ENCODE measurements at regions not wholly inside any gene's neighbourhood (a gene's known extent, or its start where the extent isn't known, plus 50 kb on each side); places are given as distances from the start of the nearest gene placed in this dataset.

DNA sequence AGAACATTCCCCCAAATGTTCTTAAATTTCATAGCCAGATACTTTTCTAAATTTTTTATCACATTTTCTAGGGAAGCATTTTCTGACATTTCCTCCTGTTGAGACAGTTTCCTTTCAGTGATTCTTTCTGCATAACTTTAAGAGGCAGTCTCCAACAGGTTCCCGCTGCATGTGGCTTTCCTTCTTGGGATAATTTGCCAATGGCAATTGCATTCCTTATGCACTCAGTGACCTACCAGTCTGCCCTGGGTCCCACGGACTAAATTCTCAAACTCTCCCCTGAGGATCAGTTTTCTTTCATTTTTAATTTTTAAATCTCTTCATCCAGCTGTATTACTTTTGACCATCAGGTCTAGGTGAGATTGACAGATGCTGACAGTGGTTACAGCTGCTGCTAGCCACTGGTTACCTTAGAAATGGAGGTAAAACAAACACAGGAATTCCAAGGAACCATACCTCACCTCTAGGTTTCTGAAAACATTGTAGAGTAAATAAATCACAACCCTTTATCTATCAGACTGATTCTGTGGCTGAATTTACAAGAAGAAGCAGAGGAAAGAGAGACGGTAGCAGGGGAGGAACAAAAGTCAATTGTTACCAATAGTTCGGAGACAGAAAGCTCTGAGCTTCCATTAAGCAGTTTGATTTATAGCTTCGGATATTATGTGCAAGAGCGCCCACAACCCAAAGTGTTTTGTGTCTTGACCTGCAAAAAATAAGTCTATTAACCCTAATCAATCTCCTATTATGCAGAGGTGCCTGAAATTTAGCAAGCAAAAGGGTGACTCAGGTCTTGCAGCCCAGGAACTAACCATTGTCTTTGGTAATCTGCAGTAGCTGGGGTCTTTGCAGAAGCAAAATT lies 216.0 kb downstream of the PMP22 start:
- no peak for DNase-seq

DNA sequence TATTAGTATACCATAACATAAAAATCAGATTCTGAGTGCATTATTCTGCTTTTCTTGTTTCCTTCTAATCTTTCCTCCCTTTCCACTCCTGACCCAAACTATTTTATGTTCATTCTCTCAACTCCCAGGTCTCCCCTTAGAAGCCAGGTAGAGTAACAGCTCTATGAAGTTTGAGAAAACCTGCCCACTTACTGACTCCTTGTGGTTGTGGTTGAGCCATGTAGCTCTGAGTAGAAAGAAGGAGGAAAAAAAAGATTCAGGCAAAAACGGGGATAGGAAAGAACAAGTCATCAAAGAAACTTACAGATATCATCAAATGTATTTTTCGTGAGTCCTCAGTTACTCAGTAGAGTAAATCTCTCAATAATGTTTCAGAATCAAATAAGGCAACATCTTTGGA lies 216.7 kb downstream of the PMP22 start:
- DNase-seq, result no peak

DNA sequence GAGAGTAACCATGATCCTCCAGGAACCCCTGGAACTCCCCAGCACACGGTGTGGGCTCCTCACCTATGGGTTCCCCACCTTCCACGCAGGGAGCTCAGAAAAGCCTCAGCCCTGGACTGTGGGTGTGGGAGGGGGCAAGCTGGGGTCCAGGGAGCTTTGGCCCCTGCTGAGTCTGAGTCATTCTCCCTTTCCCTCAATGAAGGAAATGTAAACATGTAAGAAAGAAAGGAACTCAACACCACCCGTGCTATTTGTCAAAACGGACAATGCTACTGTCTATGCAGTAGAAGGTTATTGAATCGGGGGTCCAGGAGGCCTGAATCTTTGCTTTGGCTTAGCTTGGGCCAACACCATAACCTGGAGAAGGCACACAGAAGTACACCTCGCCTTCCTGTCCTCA lies 222.8 kb downstream of the PMP22 start:
- DNase-seq, result no peak

DNA sequence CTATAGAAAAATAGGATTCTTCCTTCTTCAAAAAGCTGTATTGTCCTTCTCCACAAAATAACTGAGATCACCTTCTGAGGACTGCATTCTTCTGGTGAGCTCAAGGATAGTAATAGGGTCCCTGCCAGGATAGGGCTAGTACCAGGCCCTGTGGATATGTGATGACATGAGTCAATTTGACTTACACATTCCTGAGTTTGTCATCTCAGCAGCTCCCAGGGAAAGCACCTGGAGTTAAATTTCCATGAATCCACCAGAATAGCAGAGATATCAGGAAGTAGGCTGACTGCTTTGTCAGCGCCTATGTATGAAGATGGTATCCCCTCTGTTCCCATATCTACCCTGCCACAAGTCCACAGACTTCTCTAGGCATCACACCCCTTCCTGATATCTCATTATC lies 225.8 kb downstream of the PMP22 start:
- no peak for DNase-seq

DNA sequence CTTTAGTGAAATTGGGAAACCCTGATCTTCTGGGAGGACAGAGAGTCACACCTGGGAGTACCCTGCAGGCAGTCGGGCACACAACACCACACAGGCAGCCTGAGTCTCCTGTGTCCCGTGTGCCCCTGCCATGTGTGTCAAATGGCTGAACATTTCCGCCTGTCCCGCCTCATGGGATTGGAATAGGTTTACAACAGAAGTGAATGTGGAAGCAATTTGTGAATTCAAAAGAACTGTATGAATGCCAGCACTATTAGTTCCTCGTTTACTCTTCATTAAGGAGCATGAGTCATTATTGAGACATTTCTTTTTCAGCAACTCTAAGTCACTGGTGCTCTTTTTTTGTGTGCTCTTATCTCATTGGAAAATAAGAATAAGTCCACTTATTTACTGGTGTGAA lies 226.5 kb downstream of the PMP22 start:
- no peak for DNase-seq

DNA sequence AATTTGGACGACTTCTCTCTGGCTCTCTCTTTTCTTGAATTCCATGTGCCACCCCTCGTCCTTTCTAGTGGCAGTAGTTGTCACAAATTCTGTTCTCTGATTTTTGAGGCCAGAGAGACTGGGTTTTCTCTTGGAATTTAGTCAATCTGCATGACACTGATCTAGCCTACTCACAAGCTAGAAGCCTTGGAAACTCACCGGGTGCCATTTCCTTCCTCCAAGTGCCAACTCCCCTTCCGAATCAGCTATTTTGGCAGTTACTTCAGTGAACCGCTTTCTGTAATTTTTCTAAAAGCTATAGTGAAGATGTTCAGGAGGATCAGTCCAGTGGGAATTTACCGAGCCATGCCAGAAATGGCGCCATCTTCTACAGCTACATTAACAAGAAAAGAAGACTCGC lies 228.9 kb downstream of the PMP22 start:
- no peak for DNase-seq

DNA sequence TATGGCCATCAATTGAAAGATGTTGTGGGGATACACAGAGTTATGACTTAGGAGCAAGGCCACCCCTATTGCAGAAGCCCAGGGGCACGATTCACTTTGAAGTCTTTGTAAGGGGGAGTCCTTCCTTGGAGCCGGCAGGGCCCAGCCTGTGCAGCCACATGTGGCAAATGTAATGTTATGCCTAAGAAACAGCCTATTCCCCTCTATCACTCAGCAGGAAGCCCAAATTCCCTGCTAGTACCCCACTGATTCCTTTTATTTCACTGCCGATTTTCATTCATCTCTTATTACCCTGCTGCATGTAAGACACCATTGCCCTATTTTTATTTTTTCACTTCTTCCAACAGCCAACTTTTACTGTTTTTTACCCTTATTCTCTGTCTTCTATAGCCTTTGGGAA lies 233.2 kb downstream of the PMP22 start:
- DNase-seq, result no peak

DNA sequence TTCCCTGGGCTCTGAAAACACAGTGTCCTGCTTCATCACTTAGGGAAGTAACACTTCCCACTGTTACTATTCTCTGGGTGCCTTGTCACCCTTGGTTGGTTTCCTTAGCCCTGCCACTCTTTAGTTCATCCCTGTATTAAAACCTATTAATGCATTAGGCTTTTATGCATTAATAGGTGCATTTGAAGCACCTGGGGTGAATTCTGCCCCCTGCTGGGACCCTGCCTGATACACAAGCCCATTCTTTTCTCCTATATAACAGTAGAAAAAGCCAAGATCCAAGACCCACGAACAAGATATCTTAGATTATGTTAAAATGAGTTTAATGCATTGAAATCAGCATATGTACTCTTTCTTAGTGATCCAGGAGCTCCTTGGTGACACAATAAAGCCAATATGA lies 235.7 kb downstream of the PMP22 start:
- no peak for DNase-seq

DNA sequence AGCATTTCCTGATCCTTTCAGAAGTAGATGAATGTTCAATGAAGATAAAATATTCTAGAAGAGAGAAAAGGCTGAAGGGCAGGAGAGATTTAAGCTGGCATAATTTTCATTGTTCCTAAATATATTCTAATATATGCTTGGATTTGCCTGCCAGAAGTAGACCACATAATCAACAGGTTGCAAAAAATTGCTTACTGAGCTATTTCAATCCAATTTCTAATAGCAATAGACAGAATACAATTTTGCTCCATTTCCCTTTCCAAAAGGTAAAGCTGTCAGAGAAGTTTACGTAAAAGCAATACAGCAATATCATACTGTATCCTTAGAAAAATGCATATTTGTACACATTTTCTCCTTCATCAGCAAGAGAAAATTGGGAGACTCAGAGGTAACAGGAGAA lies 237.3 kb downstream of the PMP22 start:
- DNase-seq, result no peak

DNA sequence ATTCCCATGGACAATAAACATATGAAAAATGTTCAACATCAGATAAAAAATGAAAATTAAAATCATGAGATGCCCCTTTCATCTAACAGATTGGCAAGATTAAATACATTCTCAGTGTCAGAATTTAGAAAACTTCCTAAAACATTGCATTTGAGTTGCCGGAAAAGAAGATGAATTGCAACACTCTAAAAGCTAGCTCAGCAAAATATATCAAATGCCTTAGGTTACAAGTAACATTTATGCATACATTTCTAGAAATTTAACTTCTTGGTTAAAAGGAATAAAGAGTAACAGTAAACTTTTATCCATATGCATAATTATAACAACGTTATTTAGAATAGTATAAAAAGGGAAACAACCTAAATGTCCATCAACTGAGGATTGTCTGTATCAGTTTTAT lies 239.0 kb downstream of the PMP22 start:
- DNase-seq, result no peak

DNA sequence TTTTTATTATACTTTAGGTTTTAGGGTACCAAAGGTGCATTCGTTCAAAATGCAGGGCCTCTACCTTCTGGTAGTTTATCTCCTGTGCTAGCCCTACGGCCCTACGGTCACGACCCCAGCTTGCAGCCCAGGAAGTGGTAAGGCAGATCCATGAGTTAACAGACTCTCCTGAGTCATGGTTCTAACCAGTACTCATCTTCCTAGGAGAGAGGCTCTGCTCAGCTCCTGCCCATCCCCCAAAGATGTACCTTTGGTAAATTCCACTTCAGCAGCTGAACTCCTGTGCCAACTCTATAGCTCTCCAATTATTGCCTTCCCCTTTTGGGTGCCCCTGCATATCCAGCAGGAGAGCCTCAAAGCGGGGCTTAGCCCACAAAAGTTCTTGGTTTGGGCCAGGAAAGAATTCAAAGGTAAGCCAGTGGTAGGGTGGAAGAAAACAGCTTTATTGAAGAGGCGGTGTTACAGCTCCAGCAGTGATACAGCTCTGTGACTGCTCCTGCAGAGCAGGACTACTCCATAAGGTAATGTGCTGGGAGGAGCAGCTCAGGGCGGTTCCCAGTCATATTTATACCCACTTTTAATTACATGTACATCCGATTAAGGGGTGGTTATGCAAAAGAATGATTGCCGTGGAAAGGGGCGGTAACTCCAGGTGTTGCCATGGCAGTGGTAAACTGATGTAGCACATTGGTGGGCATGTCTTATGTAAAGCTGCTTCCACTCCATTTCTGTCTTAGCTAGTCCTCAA lies 241.4 kb downstream of the PMP22 start:
- DNase-seq, result no peak

DNA sequence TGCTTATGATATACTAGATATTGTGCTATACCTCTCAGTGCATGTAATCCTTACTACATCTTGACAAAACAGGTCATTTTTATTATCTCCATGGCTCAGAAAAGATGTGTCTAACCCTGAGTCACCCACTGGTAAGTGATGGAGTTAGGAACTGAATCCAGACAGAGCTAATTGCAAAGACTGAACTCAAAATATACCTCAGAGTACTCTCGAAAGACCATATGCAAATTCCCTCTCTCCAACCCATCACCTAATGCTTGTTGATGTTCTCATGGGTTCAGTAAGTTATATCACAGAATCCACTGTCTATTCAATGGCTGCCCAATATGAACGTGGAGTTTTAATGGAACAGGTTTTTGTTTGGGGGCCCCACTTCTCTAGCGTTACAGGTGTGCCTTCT lies 246.0 kb downstream of the PMP22 start:
- DNase-seq, result no peak

DNA sequence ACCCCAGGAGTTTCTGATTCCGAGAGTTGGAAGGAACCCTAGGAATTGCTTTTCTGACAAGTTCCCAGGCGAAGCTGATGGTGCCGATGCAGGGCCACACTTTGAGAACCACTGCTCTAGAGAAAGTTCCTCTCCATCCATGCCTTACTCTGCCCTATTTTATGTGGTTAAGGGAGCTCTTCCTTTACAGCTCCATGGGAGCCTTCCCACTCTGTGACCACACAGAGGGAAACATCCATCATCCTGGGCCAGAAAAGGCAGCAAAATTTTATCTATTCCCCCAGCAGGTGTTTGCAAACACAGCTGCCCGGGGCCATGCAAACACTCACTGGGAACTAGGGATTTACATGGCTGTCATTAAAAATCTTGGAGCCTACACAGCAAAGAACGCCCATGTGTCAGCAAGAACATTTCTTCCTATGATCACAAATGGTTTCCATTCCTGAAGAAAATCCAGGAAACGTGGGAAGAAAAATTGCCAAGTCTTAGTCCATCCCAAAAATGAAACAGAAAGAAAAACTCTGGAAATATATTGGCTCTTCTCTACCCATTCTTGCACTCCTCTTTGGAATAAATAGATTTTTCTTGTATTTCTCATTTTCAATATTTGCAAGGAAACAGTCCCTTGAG lies 252.7 kb downstream of the PMP22 start:
- DNase-seq, result no peak

DNA sequence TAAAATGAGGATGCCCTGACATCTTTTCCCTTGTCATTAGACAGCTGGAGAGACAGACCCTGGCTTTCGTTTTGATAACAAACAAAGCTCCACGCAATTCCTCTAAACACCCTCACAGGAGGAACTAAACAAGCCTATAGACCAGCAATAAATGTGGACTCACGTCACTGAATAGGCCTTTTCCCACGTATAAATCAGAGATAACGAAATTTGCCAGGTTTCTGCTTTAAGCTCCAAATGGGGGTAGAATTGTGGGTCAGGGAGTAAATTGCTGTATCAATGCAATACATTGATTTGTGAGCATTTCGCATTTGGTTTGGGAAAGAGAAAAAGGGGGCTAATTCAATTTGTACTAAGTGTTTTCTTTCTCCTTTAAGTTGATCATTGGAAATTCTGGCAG lies 256.0 kb downstream of the PMP22 start:
- DNase-seq, result no peak

DNA sequence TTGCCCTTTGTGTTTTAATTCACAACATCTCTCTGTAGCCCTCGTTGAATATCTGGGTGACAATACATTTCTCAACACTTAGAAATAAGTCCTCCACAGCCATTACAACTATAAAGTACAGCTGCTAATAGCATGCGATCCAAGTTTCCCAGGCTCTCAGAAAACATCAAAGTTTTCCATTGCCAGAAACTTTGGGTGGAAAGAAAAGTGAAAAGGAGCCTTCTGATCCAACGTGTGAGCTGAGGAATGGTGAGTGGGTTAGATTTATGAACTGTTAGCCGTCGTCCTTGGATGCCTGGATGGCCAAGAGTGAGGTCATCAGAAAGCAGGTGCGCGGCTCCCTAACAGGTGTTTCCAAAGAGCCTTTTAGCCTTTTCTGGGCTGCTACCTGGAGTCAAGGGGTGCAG lies 258.0 kb downstream of the PMP22 start:
- DNase-seq, result no peak

DNA sequence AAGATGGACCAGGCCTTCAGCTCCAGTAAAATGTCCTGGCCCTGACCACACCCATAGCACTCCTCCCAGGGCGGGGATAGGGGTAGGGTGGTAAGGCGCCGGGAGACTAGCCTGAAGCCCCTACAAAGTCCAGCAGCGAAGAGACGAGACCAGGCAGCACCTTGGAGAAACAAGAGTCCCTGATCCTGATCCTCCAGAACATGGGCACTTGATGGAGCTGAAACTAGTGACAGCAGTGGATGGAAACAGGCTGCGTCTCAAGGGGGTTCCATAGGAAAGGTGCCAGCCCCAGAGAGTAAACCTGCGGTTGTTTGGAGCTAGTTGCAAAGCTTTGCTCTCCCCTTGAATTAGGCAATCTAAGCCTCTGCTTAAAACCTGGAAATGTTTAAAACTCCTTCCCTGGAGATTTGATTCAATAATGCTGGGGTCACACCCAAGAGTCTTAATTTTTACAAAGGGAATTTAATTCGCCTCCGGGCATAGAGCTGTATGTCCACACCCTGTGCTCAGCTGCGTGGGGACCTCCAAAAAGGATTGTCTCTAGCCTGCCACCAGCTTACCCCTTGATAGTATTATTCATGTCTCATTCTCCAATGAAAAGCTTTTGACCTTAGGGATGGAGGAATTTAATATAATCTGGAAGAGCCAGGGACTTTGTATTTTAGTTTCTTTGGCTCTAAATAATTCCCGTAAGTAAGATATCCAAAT lies 258.6 kb downstream of the PMP22 start:
- DNase-seq, result no peak

DNA sequence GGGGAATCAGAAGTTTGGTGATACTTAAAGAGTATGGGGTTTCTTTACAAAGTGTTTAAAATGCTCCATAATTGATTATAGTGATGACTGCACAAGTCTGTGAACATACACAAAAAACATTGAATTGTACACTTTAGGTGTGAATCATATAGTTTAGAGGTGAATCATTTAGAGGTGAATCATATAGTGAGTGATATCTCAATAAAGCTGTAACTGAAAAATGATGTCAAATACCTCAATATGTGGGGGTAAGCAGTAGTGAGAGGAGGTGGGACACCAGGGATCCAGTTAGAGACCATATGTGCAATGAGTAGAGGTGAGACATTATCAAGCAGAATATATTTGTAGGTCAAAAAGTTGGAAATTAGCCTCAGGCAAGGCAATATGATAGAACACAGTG lies 264.5 kb downstream of the PMP22 start:
- DNase-seq, result no peak

DNA sequence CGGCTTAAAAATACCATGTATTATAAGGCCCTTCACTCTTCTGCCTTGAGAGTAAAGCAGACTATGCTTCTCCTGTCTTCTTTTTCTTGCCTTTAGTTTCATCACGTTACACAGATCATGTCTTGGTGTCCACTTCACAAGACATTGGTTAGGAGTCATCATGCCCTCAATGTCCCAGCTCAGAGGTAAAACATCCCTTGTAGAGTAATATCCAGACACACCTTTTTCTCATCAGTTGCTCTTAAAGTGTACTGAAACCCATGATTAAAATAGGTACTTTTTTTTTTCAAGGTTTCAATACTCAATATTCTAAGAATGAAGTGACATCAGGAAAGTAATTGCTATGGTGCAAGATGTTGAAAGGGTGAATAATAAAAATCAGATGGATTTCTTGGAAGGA lies 267.8 kb downstream of the PMP22 start:
- no peak for DNase-seq

DNA sequence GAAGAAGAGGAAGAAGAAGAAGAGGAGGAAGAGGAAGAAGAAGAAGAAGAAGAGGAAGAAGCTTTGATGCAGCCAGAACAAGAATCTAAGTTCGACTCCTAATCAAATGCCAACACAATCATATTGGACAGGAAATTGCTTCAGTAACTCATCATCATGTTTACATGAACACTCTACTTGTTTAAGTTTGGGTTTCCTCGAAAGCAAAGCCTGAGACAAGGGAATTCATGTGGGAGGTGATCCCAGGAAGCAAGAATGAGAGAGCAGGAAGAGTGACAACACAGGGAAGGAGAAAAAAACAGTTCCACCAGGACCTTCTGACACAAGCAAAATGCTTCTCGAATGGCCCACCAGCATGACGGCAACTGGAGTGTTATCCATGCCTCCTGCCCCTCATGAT lies 279.0 kb downstream of the PMP22 start:
- no peak for DNase-seq

DNA sequence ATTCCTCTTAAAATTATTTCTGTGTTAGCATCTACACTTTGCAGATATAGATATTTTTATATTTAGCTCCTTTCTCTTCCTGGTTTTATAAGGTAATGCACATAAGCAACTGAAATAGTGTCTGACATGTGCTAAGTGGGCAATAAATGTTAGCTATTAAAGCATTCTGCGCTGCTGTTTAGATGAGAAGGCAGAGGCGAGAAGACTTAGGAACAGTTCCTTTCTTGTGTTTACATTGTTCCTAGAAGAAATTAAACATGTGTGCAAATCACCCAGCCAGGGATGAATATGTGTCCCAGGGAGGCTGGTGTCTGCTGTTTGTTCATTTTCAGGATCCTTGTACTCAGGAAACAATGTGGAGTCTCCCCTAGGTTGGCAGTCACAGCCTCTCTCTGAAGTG lies 292.3 kb downstream of the PMP22 start:
- DNase-seq, result no peak

DNA sequence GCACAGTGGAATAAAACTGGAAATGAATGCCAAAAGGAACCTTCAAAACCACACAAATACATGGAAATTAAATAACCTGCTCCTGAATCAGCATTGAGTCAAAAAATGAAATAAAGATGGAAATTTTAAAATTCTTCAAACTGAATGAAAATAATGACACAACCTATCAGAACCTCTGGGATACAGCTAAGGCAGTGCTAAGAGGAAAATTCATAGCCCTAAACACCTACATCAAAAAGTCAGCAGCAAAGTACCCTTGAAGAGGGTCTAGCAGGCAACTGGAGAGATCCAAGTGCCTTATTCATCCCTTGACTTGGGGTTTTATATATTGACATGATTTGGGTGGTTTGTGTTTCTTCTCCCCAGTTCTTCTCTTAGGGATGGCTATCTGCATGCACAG lies 294.1 kb downstream of the PMP22 start:
- no peak for DNase-seq

DNA sequence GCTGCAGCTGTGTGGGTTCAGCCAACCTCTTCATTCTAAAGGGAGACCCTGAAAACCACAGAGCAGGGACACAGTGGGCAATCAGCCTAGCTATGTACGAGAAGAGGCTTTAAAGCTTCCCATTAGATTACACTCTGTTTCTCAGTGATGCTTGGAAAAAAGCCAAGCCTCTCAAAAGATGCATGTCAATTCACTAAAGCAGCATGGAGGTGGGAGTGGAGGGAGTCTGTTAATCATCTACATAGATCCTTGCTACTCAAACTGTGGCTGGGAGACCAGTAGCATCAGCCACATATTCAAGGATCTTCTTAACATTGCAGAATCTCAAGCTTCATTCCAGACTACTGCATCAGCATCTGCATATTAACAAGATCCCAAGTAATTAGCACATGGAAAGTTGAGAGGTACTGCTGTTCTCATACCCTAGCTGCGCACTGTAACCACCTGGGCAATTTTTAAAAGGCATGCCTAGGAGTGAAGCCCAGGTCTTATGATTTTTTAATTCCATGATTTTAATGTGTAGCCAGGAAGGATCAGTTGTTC lies 305.9 kb downstream of the PMP22 start:
- DNase-seq, result peak in 1 of 56 donors; percentile 7
